ENCODE measurements at regions not wholly inside any gene's neighbourhood (a gene's known extent, or its start where the extent isn't known, plus 50 kb on each side); places are given as distances from the start of the nearest gene placed in this dataset.

GRCh38 chr19:13583753-13584152 is 77.5 kb upstream of the CACNA1A start:
- TF ChIP-seq CTCF (conservative IDR thresholded peaks at IDR 0.05; ENCODE audit: low read length) = no peak
- TF ChIP-seq EZH2phosphoT487 (IDR thresholded peaks at IDR 0.05; ENCODE audit: borderline replicate concordance) = no peak
